SK-N-SH treated with all-trans-retinoic acid at 6 μM for 48 hours (cell line): ENCODE measurements at regions not wholly inside any gene's neighbourhood (a gene's known extent, or its start where the extent isn't known, plus 50 kb on each side); places are given as distances from the start of the nearest gene placed in this dataset.

ENCODE experiments used
- TCF4 ChIP-seq: fragments of 250-450 bp; sonication (Bioruptor Pico); IDR thresholded peaks from 2 replicates; pipeline ENCODE4 v1.8.0; 2021; ENCODE audit warnings: mild to moderate bottlenecking, moderate library complexity, borderline replicate concordance
- TF ChIP-seq, protein P1 (sequence below): fragments of 250-450 bp; sonication (Bioruptor Pico); IDR thresholded peaks from 2 replicates; pipeline ENCODE4 v1.5.1; 2020; ENCODE audit warnings: low read depth, mild to moderate bottlenecking, moderate library complexity
- TF ChIP-seq, protein P2 (sequence below): fragments of 250-450 bp; sonication (Bioruptor Pico); IDR thresholded peaks from 2 replicates; pipeline ENCODE4 v1.5.1; 2021; ENCODE audit warnings: mild to moderate bottlenecking, moderate library complexity

DNA sequence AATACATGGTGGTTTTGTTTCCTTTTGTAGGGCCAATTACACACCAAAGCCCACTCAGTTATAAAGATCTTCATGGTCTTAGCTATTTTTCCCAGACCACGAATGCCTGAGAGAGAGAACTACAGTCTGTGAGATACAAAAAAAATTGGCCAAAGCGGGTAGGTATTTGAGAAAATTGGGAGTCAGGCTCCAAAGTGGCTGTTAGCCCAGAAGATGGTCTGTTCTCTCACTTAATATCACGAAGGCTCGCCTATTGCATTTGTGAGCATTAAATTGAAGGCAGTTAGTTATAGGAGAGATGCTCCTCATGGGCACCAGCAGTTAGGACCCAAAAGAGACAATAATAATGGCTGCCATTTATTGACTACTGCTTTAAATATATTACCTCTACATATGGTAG, 342.7 kb downstream of the PLPP3 start:
- TF ChIP-seq, protein P1, sequence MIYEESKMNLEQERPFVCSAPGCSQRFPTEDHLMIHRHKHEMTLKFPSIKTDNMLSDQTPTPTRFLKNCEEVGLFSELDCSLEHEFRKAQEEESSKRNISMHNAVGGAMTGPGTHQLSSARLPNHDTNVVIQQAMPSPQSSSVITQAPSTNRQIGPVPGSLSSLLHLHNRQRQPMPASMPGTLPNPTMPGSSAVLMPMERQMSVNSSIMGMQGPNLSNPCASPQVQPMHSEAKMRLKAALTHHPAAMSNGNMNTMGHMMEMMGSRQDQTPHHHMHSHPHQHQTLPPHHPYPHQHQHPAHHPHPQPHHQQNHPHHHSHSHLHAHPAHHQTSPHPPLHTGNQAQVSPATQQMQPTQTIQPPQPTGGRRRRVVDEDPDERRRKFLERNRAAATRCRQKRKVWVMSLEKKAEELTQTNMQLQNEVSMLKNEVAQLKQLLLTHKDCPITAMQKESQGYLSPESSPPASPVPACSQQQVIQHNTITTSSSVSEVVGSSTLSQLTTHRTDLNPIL (CRISPR knock-in tag) = no peak
- TF ChIP-seq TCF4 = no peak
- TF ChIP-seq, protein P2, sequence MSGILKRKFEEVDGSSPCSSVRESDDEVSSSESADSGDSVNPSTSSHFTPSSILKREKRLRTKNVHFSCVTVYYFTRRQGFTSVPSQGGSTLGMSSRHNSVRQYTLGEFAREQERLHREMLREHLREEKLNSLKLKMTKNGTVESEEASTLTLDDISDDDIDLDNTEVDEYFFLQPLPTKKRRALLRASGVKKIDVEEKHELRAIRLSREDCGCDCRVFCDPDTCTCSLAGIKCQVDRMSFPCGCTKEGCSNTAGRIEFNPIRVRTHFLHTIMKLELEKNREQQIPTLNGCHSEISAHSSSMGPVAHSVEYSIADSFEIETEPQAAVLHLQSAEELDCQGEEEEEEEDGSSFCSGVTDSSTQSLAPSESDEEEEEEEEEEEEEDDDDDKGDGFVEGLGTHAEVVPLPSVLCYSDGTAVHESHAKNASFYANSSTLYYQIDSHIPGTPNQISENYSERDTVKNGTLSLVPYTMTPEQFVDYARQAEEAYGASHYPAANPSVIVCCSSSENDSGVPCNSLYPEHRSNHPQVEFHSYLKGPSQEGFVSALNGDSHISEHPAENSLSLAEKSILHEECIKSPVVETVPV (CRISPR knock-in tag) = no peak
